HG02981 (cell line): ENCODE measurements at regions not wholly inside any gene's neighbourhood (a gene's known extent, or its start where the extent isn't known, plus 50 kb on each side); places are given as distances from the start of the nearest gene placed in this dataset.
"Not testable (repeated sequence)": the region's sequence is repeated elsewhere in the genome, so short reads cannot be mapped to it uniquely, and the experiment has no call there.

ENCODE experiments used
- ATAC-seq: cut with Tn5 transposase; IDR thresholded peaks from one replicate; pipeline ENCODE4 v1.9.1; 2021; ENCODE audit warnings: mild to moderate bottlenecking, moderate library complexity; ENCODE audit not compliant: unreplicated experiment

DNA sequence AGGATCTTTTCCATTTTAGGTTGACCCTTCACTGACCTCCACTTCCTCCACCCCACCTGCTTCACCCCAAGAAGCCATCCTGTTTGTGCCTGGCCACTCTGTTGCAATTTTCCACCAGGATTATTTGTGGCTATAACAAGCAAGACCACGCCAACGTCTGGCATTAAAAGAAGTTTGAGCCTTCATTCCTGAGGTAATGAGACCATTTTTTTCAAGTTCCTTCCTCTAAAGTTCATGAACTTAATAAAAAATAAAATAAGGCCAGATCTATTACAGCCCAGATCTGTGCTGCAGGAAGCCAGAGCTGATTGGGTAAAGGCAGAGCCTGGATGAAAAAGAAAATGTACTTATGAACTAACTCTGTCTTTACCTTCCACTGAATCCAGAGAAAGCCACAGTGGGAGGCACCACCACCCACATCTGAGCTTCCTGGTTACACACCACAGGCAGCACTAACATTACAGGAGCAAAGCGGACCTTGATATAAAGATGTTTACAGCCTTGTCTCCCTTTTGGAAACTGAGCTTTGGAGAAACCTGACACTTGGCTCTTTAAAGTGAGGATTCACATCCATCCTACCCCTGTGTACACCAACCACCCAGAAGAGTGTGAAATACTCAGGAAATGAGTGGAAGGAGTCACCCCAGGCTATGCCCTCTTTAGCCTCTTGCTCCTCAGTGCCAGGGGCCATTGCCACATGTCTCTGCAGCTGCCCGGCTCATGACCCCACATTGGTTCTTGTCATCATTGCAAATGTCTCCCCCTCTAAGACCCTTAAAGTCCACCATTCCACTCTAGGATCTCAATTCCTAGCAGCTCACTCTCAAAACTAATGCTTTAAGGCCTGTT, 293.6 kb downstream of the PLPP3 start:
- ATAC-seq = no peak

DNA sequence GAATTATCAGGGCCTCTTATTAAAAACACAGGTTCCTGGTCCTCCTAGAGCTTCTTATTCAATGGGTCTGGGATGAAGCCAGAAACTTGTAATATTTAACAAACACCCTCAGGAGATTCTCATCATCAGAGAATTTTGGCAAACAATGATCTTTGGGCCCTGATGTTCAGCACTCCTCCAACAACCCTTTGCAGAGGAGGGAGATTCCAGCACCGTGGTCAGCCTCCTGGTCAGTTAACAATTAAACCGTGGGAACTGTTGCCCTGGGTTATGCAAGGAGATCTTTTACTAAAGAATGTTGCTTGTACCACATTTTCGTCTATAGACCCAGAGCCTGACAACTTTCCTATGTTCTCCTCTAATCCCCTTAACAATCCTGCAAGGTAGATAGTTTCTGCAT, 294.4 kb downstream of the PLPP3 start:
- no peak for ATAC-seq

DNA sequence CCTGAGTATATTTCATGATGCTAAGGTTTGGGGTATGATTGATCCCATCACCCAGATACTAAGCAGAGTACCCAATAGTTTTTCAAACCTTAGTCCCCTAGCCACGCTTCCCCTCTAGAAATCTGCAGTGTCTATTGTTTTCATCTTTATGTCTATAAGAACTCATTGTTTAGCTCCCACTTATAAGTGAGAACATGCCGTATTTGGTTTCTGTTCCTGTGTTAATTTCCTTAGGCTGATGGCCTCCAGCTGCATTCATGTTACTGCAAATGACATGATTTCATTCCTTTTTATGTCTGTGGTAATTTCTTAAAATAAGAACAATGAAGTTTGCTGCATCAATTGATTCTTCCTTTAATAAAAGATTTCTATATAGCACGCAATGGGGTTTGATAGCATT, 301.3 kb downstream of the PLPP3 start:
- ATAC-seq = no peak

DNA sequence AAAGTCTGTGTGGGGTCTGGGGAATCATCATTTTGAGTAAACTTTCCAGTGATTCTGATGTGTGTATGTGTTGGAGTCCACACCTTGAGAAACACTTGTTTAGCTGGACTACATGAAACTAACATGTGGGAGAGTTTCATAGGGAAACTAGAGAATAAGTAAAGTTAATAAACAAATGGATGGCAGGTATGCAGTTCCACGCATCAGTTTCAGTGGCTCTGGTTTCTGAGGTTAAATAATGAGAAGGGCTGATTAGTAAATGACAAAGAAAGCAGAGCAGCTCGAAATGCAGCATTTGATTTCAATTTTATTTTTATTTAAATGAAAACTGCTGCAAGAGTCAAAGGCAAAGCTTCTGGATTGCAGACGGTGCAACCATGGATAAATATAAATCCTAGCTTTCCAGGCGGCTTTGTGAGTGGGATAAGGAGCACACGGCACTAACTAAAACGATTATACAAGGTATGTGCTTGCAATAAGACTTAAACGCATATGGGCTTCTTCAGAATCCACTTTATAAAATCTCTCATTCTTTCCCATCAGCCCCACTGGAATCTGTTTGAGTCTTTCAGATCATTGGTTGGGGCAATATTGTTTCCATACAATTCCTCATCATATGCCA, 310.7 kb downstream of the PLPP3 start:
- no peak for ATAC-seq

DNA sequence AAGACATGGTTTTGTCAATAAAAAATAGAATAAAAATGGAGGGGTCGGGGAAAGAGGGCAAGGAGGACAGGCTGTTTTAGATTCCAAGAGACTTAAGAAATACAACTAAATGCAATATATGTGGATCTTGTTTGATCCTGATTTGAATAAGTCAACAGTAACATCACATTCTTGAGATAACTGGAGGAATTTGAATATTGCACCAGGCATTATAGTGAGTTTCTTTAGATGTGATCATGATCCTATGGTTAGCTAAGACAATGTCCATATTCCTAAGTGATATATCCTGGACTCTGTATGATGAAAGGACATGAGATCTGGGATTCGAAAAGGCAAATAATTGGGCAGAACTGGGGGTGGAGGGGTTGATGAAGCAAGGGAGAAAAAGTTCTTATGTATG, 311.8 kb downstream of the PLPP3 start:
- ATAC-seq = no peak

DNA sequence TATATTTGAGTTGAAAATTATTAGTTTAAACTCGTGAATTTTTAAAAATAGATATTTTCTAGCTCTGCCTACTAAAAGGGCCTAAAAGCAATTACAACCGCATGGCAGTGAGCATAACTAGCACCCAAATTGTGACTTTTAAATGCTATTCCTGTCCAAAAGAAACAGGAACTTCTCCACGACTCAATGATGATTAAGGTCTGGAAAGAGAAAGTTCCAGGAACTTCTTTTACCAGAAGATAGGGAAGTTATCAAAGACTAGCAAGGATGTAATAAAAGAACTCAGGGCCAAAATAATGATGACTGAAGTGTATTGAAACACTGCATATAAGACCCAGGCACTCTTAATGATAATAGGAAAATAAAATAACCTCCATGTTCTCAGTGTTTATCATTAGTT, 313.0 kb downstream of the PLPP3 start:
- no peak for ATAC-seq

DNA sequence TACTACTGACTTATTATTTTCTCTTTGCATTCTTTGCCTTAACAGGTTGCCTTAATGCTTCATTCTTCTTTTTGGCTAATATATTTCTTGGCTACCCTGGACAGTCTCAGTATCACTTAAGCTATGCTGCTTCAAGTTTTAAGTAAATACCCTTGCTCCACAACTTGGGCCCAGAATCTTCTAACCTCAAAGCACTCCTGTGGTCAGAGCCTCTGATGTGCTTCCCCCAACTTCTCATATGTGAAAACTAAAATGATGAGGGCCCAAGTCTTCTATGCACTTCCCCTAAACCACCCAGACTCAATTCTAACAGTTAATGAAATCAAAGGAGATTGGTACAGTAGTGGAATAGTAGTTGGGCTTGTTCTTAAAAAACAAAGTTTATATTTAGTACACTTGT, 314.1 kb downstream of the PLPP3 start:
- no peak for ATAC-seq

DNA sequence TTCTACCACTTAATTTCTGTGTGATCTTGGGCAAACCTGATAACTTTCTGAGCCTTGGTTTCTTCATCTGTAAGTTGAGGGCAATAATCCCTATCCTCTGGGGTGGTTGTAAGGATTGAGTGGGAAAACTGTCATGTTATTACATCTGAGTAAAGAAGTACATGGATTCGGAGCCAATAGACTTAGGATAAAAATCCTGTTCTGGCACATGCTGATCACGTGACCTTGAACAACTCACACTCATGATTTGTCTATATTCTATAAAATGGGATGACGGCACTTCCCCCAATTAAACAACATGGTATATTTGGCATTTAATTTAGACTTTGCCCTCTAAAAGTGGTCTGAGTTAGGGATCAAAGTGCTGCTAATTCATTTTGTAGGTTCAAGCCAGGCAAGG, 315.5 kb downstream of the PLPP3 start:
- ATAC-seq = no peak

DNA sequence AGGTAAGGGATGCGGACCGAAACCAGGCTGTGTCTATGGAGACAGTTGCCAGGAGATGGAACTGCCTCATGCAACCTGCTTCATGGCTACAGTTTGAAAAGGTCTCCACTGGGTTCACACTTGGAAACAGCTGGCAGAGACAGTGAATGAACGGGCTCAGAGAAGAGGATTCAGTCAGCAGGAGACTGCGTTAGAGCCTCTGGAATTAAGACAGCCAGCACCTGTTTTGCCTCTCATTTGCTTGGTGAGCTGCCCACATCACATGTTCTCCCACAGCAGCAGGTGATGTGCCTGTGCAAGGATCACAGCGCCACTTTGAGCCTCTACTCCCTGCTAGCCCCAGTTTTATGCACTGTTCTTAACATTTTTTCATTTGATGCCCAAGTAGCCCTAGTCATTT, 321.0 kb downstream of the PLPP3 start:
- ATAC-seq = no peak

DNA sequence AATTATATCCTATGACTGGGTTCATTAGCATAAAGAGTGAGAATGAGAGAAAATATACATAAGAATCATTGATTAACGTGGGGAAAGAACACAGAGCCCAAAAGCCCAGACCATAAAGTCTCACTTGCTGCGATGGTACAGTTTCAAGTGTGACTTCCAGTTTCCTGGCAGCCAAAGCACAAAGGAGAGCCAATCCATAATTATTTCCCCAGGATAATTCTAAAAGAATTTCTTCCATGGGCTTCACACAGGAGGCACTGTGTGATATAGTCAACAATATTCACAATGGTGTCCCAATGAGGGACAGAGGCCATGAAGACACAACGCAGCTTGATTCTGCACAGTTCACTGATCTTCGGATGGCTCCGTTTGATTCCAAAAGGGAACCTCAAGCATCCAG, 321.6 kb downstream of the PLPP3 start:
- ATAC-seq = no peak

DNA sequence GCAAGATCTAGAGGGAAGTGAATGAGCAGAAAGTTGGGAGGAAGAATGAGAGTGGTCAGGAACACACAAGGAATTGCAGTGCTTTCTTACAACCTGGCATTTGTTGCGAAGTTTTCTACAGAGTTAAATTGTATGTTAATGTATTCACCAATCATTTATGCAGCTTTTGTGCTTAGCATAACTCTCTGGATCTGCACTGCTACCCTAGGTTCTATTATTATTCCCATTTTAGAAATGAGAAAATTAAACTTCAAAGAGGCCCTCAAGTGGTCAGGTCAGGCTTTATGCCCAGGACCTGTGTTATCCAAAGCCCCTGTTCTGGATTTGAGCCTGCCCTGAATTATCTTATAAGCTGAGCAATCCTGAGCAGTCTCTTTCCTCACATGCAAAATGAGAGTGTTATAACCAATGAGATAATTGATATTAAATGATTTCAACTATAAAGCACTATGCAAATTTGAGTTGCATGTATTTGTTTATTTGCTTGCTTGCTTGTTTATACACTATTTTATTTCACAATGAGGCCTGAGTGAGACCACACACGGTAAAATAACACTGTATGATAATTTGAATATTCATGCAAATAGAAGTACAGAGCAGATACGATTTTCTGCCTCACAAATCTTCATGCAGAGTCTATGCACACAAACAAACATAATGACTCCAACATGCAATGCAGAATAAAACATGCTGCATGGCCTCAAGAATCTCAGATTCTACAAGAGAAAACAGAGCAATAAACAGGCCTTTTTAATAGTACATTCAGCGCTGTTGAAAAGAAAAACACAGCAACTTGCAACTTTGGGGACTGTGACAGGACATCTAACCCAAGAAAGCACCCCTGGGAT, 323.0 kb downstream of the PLPP3 start:
- ATAC-seq = no peak

DNA sequence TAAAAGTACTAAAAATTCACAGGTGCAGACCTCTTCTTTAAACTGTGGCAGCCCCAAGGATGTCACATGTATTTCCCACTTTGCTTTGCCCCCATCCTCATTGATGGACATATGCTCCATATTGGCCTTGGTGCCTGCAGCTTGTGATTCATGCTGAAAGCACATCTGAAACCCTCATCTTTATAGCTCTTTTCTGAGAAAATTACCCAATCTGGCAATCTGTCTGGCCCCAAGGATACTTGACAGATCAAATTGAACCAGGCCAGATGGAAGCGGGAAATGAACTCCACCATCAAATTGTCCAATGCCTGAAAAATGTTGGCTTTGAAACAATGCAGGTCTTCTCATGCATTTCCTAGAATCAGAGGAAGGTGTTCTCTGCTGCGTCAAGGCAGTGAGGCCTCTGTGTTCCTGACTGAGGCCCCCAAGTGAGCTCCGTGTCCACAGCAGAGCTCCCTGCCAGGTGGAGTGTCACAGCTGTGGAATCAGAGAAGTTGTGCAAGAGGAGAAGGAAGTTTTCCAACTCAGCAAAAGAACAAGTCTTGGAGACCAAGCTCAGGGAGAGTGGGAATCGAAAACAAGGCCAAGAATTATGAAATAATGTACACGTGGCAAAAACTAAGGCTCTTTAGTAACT, 323.7 kb downstream of the PLPP3 start:
- ATAC-seq = no peak

DNA sequence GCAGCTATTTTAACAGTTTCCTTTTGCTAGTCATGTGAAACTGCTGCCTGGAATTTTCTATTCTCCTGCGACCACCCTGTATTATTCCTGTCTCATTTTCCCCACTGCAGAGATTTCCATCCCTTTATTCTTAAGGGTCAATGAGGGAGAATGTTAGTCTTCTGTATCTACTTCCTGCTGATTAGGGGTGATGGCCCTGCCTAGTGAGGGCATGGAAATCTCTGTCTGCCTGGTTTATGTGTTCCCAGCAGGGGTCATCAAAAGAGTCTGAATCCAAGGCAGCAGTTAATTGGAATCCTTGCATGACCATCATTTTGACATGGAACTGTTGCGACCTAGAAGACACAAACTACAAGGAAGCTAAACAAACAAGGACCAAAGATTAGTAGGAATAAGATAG, 325.2 kb downstream of the PLPP3 start:
- no peak for ATAC-seq

DNA sequence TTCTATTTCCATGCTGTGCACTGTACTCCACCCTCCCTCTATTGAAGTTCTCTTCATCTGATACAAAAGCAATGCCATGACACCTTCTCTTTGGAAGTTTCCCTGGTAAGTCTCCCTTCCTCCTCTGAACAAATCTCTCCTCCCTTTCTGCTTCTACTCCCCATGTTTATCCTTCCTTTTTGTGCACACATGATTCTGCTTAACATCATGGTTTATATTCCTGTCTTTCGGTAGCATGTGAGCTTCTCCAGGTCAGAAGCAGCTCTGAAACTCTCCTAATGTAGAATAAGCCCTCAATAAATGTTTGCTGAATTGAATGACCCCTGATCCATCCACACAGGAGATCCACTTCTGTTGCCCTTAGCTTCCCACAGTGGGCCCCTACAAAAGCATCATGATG, 328.6 kb downstream of the PLPP3 start:
- no peak for ATAC-seq

DNA sequence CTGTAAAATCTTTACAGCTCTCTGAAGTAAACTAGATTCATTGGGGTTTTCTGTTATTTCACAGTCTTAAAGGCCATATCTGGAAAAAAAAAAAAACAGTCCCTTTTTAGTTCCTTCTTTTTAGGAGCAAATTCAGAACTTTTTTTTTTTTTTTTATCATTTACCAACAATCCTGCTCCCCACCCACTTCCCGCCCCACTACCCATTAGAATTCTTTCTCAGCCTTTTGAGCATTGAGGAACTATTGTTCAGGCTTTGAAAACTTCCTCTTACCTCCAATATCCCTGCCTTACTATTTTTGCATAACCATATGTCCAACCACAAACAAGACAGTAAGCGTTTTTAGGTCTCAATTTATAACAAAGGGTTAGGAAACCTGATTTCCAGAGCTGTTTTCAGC, 330.1 kb downstream of the PLPP3 start:
- ATAC-seq = no peak

DNA sequence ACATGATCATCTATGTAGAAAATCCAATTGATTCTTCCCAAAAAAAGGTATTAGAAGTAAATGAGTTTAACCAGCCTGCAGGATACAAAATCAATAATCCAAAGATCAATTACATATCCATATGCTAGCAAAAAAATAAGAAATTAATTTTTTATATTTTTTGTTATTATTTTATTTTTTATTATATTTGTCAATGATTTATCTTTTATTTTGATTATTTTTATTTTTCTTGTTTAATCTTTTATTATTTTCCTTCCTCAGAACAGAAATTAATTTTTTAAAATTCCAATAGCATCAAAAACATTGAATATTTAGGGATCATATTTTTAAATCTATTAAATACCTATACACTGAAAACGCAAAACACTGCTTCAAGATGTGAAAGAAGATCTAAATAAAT, 331.2 kb downstream of the PLPP3 start:
- no peak for ATAC-seq

DNA sequence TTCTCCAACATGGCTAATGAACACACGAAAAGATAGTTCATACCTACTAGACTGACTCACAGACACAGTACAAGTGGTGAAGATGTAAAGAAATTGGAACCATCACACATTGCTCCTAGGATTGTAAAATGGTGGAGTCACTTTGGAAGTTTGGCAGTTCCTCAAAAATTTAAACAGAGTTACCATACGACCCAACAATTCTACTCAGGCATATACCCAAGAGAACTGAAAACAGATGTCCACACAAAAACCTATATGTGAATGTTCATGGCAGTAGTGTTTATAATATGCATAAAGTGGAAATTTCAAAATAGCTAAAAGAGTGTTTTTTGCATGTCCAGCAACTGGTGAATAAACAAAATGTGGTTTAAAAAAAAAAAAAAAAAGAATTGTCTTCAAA, 332.6 kb downstream of the PLPP3 start:
- ATAC-seq = not testable (repeated sequence)

DNA sequence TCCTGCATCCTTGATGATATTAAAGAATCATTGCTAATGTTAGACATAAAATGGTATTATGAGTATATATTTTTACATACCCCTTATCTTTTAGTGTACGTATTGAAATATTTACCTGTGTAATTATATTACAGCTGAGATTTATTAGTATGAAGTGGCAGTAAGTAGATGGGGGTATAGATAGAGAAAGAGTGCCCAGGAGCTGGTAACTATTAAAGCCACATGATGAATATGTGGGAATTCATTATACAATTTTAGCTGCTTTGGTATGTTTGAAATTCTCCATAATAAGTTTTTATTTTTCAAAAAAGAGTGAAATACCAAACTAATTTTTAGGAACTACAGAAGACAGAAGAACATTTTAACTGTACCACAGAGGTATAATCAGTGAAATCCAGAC, 339.0 kb downstream of the PLPP3 start:
- ATAC-seq = no peak

DNA sequence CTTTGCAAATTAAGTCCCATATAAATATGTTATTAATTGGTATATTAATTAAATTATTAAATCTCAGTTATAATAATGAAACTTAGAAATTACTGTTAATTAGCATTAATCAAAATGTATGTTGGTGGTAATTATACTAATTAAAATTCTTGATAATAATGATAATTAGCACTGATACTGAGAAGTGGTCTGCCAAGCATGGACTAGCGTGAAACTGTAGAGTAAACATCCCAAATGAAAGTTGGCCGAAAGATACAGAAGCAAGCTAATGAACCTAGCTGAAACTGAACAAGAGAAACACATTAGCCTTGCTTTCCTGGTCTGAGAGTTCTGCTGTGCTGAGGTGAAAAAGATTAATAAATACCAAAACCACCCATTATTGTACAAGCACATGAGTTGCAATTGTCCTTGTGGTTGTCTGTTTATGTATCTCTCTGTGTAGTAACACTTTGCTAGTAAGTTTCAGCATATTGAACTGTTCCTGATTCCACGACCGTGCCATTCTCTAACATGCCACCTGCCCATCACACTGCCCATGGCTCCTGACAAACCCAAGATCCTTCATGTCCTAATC, 341.8 kb downstream of the PLPP3 start:
- no peak for ATAC-seq

DNA sequence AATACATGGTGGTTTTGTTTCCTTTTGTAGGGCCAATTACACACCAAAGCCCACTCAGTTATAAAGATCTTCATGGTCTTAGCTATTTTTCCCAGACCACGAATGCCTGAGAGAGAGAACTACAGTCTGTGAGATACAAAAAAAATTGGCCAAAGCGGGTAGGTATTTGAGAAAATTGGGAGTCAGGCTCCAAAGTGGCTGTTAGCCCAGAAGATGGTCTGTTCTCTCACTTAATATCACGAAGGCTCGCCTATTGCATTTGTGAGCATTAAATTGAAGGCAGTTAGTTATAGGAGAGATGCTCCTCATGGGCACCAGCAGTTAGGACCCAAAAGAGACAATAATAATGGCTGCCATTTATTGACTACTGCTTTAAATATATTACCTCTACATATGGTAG, 342.7 kb downstream of the PLPP3 start:
- ATAC-seq = no peak

DNA sequence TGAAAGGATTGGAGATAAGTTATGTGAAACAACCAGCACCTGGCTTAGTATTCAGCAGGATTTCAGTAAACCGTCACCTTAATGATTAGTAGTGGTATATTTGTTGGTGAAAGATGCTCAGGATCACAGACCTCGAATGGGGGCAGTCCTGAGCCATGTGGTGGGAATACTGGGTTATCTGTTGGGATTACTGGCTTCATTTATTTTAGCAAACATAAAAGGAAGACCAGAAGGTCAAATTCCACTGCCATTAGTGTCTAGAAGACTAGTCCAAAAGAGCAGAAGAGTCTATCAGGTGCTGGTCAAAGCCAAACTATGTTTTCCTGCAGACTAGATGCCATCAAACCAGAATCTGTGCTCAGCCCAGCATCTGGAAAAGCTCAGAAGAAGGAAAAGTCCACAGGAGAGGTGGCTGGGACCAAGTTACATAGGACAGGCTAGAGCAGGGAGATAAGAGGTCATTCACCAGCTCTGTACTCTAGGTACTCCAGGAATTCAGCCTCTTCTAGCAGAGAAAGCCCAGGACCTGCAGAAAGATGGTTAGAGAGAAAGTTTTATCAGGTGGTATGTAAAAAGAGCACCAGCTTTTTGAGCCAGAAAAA, 343.4 kb downstream of the PLPP3 start:
- no peak for ATAC-seq
